Stomach (tissue), 8 donors: ENCODE measurements at regions not wholly inside any gene's neighbourhood (a gene's known extent, or its start where the extent isn't known, plus 50 kb on each side); places are given as distances from the start of the nearest gene placed in this dataset.
A peak's percentile ranks its signal among the peaks of the same experiment; 100 is the strongest.

Experiments
- DNase-seq, 2 donors: peaks; one replicate each; pipeline versions ENCODE4 v3.0.0 to v3.0.0-alpha.2; 2013 to 2019
- H3K27ac ChIP-seq, 5 donors: fragments of 200-600 bp in 4 of 5; sonication (generic) in 4 of 5; one replicate each; pipeline ENCODE4 v1.5.1; 2013 to 2019; ENCODE audit warnings: mild to moderate bottlenecking in 1 of 5, moderate library complexity in 1 of 5
- H3K27me3 ChIP-seq, 3 donors: fragments of 200-600 bp; sonication (generic); one replicate each; pipeline ENCODE4 v1.5.1; 2017 to 2019; ENCODE audit warnings: mixed run types in 1 of 3
- H3K36me3 ChIP-seq, 4 donors: fragments of 200-600 bp; sonication (generic); 1 replicate in 3 of 4; 2 replicates in 1 of 4; pipeline ENCODE4 v1.5.1; 2016 to 2019
- H3K4me1 ChIP-seq, 4 donors: fragments of 200-600 bp; sonication (generic); one replicate each; pipeline ENCODE4 v1.5.1; 2016 to 2019
- H3K4me3 ChIP-seq, 4 donors: fragments of 200-600 bp; sonication (generic) in 3 of 4; one replicate each; pipeline ENCODE4 v1.5.1; 2016 to 2019; ENCODE audit warnings: mild to moderate bottlenecking in 1 of 4
- H3K9me3 ChIP-seq, 4 donors: fragments of 200-600 bp; sonication (generic); one replicate each; pipeline ENCODE4 v1.5.1; 2016 to 2019
- EP300 ChIP-seq: sonication (generic); formaldehyde crosslinking; IDR thresholded peaks from one replicate; pipeline ENCODE4 v1.6.1; 2017; ENCODE audit warnings: antibody characterized with exemption
- POLR2A ChIP-seq, 4 donors: fragments of 450-650 bp; IDR thresholded peaks; one replicate each; pipeline ENCODE4 v1.6.1; 2016; ENCODE audit warnings: antibody characterized with exemption in 4 of 4, control low read depth in 2 of 4, mild to moderate bottlenecking in 1 of 4, moderate library complexity in 1 of 4
- POLR2AphosphoS5 ChIP-seq, 3 donors: sonication (generic); formaldehyde crosslinking; IDR thresholded peaks; one replicate each; pipeline ENCODE4 v1.6.1; 2016; ENCODE audit warnings: antibody characterized with exemption in 3 of 3
- whole genome bisulfite sequencing, 5 donors: extraction: QIAGEN DNeasy Blood & Tissue Kit in 3 of 5; methylation state at CpG; one replicate each; pipeline versions ENCODE4 v1.1.5 to v1.1.7; 2013 to 2018; 5-methylcytosine and 5-hydroxymethylcytosine counted together
- intact Hi-C: fragments of 100-400 bp; cut with DNase I; formaldehyde crosslinking; loops from one replicate; pipeline ENCODE4 v1.15.1; 2023; ENCODE audit warnings: low total_unique reads
- TF ChIP-seq, protein P1 (sequence below), 7 experiments: fragments of 450-650 bp in 4 of 7; fragments of 200-600 bp in 3 of 7; sonication (generic) in 3 of 7; IDR thresholded peaks; one replicate each; pipeline ENCODE4 v1.5.1; 2016 to 2019; ENCODE audit warnings: antibody characterized with exemption in 7 of 7, control low read depth in 2 of 7, mild to moderate bottlenecking in 1 of 7
- donor health status: healthy with polysubstance abuse.
- donor health status: Bipolar disorder and iron deficiency.
- donor health status: healthy.

- DNase-seq, result no peak
These were observed 338.9 kb downstream of the C12orf50 start for GRCh38 chr12:87690236-87690810.

DNA sequence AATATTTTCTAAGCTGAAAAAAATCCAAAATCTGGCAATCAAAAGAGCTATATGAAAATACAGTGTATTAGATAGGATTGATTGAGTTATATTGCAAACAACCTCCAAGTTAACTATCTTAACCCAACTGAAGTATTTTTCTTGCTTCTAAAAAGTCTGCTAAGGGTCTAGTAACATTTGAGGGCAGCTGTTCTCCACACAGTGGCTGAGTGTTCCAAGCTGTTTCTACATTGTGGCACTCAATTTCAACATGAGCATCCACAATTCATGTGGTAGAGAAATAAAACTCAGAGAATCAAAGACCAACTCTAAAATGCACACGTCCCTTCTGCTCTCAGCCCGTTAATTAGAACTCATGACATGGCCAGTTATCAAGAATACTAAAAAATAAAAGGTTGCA is 340.0 kb downstream of the C12orf50 start:
- no peak for DNase-seq
- Histone ChIP-seq H3K27ac (no peak overlapping the region), H3K4me3 (no peak overlapping the region), H3K4me1 (peaks cover 0 to 6% (median 0%) of the 10 kb centered on the region in 4 donors), H3K9me3 (no peaks in the 10 kb centered on the region), H3K36me3 (no peaks in the 10 kb centered on the region), H3K27me3 (no peaks in the 10 kb centered on the region)
- TF ChIP-seq POLR2AphosphoS5 (IDR thresholded peaks at IDR 0.05) (no peak), POLR2A (IDR thresholded peaks at IDR 0.05) (no peak), EP300 (no peak)
- TF ChIP-seq, protein P1, sequence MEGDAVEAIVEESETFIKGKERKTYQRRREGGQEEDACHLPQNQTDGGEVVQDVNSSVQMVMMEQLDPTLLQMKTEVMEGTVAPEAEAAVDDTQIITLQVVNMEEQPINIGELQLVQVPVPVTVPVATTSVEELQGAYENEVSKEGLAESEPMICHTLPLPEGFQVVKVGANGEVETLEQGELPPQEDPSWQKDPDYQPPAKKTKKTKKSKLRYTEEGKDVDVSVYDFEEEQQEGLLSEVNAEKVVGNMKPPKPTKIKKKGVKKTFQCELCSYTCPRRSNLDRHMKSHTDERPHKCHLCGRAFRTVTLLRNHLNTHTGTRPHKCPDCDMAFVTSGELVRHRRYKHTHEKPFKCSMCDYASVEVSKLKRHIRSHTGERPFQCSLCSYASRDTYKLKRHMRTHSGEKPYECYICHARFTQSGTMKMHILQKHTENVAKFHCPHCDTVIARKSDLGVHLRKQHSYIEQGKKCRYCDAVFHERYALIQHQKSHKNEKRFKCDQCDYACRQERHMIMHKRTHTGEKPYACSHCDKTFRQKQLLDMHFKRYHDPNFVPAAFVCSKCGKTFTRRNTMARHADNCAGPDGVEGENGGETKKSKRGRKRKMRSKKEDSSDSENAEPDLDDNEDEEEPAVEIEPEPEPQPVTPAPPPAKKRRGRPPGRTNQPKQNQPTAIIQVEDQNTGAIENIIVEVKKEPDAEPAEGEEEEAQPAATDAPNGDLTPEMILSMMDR (IDR thresholded peaks at IDR 0.05), result no peak
- intact Hi-C loops, result no loop called here
- WGBS, 5 donors, result 63 to 87% (median 83%) methylated on average over 2 of the region's 2 CpGs

More at GRCh38 chr12:87690236-87690810, 338.9 kb downstream of the C12orf50 start:
- TF ChIP-seq EP300 (no peak), POLR2AphosphoS5 (IDR thresholded peaks at IDR 0.05) (no peak), POLR2A (IDR thresholded peaks at IDR 0.05) (no peak)
- TF ChIP-seq, protein P1 (IDR thresholded peaks at IDR 0.05), result no peak
- Histone ChIP-seq H3K27ac (no peak overlapping the region), H3K9me3 (no peaks in the 10 kb centered on the region), H3K4me1 (peaks cover 0 to 6% (median 0%) of the 10 kb centered on the region in 4 donors), H3K36me3 (no peaks in the 10 kb centered on the region), H3K4me3 (no peak overlapping the region), H3K27me3 (no peaks in the 10 kb centered on the region)
- intact Hi-C loops, result no loop called here
- WGBS, 5 donors, result 81 to 92% (median 86%) methylated on average over 7 of the region's 7 CpGs

DNA sequence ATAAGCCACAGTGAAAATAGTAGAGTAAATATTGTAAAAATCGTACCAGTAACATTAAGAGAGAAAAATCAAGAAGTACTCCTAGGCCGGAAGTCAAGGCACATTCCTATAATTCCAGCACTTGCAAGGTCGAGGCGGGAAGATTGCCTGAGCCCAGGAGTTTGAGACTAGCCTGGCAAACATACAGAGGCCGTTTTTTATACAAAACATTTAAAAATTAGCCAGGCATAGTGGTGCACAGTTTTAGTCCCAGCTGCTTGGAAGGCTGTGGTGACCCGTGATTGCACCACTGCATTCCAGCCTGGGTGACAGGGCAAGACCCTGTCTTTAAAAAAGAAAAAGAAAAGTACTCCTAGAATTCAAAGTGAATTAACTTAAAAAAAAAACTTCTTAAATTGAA is 341.8 kb downstream of the C12orf50 start:
- Histone ChIP-seq H3K4me3 (no peak overlapping the region), H3K36me3 (no peaks in the 10 kb centered on the region), H3K27ac (no peak overlapping the region), H3K4me1 (peaks cover 0 to 6% (median 0%) of the 10 kb centered on the region in 4 donors), H3K27me3 (no peaks in the 10 kb centered on the region), H3K9me3 (no peaks in the 10 kb centered on the region)
- TF ChIP-seq POLR2AphosphoS5 (IDR thresholded peaks at IDR 0.05) (no peak), EP300 (no peak)
- TF ChIP-seq, protein P1 (IDR thresholded peaks at IDR 0.05), result no peak
- WGBS, 5 donors, result 25 to 41% (median 27%) methylated on average over 6 of the region's 6 CpGs
- intact Hi-C loops, result no loop called here
- peak in 1 of 2 donors; percentile 17 for DNase-seq

- peaks cover 0 to 6% (median 0%) of the 10 kb centered on the region in 4 donors for H3K4me1 ChIP-seq
- intact Hi-C loops, result no loop called here
These were observed 343.5 kb downstream of the C12orf50 start for GRCh38 chr12:87685696-87686095.

More at GRCh38 chr12:87685696-87686095, 343.5 kb downstream of the C12orf50 start:
- Histone ChIP-seq H3K27ac (no peak overlapping the region), H3K36me3 (no peaks in the 10 kb centered on the region), H3K27me3 (no peaks in the 10 kb centered on the region), H3K9me3 (no peaks in the 10 kb centered on the region), H3K4me3 (no peak overlapping the region)
- TF ChIP-seq POLR2A (IDR thresholded peaks at IDR 0.05), result no peak
- TF ChIP-seq, protein P1 (IDR thresholded peaks at IDR 0.05), result no peak
- no peak for TF ChIP-seq EP300
- TF ChIP-seq POLR2AphosphoS5 (IDR thresholded peaks at IDR 0.05), result no peak
- DNase-seq, result no peak
